A549 (cell line): ENCODE measurements at regions not wholly inside any gene's neighbourhood (a gene's known extent, or its start where the extent isn't known, plus 50 kb on each side); places are given as distances from the start of the nearest gene placed in this dataset.

Experiments used
- CHD2 ChIP-seq: fragments of 150-350 bp; IDR thresholded peaks from 2 replicates; pipeline ENCODE4 v1.6.1; 2014; ENCODE audit warnings: low read length; ENCODE audit not compliant: partially characterized antibody
- CTCF ChIP-seq: fragments of >200 bp; sonication (Bioruptor Twin); formaldehyde crosslinking; IDR thresholded peaks from 3 replicates; pipeline ENCODE4 v1.5.1; 2016
- EP300 ChIP-seq, 2 experiments: fragments of >200 bp; sonication (Bioruptor Twin); formaldehyde crosslinking; IDR thresholded peaks; 2 replicates in 1 of 2; 3 replicates in 1 of 2; pipeline ENCODE4 v1.6.1; 2016 to 2017
- KDM1A ChIP-seq: fragments of 200-600 bp; sonication (generic); IDR thresholded peaks from 2 replicates; pipeline ENCODE4 v1.6.1; 2016; ENCODE audit warnings: low read depth, mild to moderate bottlenecking
- POLR2A ChIP-seq: IDR thresholded peaks from 2 replicates; pipeline ENCODE4 v1.6.1; 2012; ENCODE audit warnings: mild to moderate bottlenecking, low read length
- RFX5 ChIP-seq: fragments of 450-650 bp; IDR thresholded peaks from 2 replicates; pipeline ENCODE4 v1.7.1; 2014; ENCODE audit warnings: antibody characterized with exemption, mild to moderate bottlenecking, moderate library complexity
- TF ChIP-seq, protein P1 (sequence below): fragments of 250-450 bp; sonication (Bioruptor Pico); IDR thresholded peaks from 2 replicates; pipeline ENCODE4 v1.5.0; 2021; ENCODE audit warnings: mild to moderate bottlenecking, moderate library complexity, borderline replicate concordance

- no peak for TF ChIP-seq POLR2A
- TF ChIP-seq, protein P1, sequence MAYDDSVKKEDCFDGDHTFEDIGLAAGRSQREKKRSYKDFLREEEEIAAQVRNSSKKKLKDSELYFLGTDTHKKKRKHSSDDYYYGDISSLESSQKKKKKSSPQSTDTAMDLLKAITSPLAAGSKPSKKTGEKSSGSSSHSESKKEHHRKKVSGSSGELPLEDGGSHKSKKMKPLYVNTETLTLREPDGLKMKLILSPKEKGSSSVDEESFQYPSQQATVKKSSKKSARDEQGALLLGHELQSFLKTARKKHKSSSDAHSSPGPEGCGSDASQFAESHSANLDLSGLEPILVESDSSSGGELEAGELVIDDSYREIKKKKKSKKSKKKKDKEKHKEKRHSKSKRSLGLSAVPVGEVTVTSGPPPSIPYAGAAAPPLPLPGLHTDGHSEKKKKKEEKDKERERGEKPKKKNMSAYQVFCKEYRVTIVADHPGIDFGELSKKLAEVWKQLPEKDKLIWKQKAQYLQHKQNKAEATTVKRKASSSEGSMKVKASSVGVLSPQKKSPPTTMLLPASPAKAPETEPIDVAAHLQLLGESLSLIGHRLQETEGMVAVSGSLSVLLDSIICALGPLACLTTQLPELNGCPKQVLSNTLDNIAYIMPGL (CRISPR knock-in tag): no peak
- TF ChIP-seq KDM1A: no peak
- no peak for TF ChIP-seq EP300 (IDR thresholded peaks at IDR 0.05)
- no peak for TF ChIP-seq RFX5
- no peak for TF ChIP-seq CTCF
- TF ChIP-seq CHD2: no peak
These were observed 1138.2 kb downstream of the BCL11B start for GRCh38 chr14:98133806-98134205.
